RWPE1 (cell line): ENCODE measurements at regions not wholly inside any gene's neighbourhood (a gene's known extent, or its start where the extent isn't known, plus 50 kb on each side); places are given as distances from the start of the nearest gene placed in this dataset.

Experiments
- CTCF ChIA-PET: fragments of 350-600 bp; sonication (Branson Sonifier 250); formaldehyde crosslinking; extraction: SDS; loops from one replicate; lab custom pipeline; 2021; lab: Yijun Ruan, JAX
- POLR2A ChIA-PET: fragments of 400-600 bp; formaldehyde crosslinking; extraction: SDS; loops from one replicate; lab custom pipeline; 2020; ENCODE audit warnings: antibody characterized with exemption; ENCODE audit not compliant: low non-redundant PET; lab: Yijun Ruan, JAX
- DNase-seq: peaks from one replicate; pipeline ENCODE4 v3.0.0; 2012; ENCODE audit warnings: low spot score
- H3K27ac ChIP-seq: fragments of 450-650 bp; 2 replicates; pipeline ENCODE4 v1.5.1; 2017
- TF ChIP-seq, protein P1 (sequence below): fragments of 450-650 bp; conservative IDR thresholded peaks from 2 replicates; pipeline ENCODE4 v1.5.1; 2017; ENCODE audit warnings: low read depth, mild to moderate bottlenecking

DNA sequence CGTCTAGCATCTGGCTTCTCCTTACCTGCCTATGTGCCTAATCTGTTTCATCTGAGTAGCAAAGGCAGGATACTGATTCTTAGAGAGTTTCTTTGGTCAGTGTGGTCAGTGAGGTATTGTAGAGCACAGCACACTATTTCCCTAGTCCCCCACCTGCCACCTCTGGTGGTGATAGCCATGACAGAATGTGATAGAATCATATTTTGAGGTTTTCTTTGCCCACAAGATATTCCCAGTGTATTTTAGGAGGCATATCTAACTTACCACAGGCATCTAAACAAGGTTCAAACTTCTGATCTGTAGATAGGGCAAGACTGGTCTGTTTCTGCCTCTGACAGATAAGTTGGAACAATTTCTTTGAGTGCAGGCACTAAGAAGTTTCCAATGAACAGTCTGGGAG is 188.0 kb downstream of the SOX2 start:
- ChIA-PET CTCF (interaction anchor here (0.6 kb wide), 1 partner anchor 852 kb away, joined by 3 read pairs; no protein-coding TSS in a partner anchor), POLR2A (no interaction called here)
- no peak overlapping the region for H3K27ac ChIP-seq
- TF ChIP-seq, protein P1, sequence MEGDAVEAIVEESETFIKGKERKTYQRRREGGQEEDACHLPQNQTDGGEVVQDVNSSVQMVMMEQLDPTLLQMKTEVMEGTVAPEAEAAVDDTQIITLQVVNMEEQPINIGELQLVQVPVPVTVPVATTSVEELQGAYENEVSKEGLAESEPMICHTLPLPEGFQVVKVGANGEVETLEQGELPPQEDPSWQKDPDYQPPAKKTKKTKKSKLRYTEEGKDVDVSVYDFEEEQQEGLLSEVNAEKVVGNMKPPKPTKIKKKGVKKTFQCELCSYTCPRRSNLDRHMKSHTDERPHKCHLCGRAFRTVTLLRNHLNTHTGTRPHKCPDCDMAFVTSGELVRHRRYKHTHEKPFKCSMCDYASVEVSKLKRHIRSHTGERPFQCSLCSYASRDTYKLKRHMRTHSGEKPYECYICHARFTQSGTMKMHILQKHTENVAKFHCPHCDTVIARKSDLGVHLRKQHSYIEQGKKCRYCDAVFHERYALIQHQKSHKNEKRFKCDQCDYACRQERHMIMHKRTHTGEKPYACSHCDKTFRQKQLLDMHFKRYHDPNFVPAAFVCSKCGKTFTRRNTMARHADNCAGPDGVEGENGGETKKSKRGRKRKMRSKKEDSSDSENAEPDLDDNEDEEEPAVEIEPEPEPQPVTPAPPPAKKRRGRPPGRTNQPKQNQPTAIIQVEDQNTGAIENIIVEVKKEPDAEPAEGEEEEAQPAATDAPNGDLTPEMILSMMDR = no peak
- DNase-seq = no peak

DNA sequence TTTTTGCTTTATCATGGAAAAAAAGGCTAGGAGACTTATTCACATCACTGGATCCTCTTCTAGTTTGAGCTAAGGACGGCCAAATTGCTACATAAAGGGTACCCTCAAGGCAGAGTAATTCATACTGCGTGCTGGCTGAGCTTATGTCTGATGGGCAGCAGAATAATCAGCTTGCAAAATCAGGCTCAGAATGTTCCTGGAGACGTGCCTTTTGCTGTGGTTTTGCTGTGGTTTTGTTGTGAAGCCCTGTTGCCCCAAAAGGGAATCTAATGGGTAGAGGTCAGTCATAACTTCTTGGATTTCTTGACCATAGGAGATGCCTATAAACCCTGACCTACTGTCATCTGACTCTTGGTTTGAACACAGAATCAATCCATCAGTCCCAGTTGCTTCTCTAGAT is 189.9 kb downstream of the SOX2 start:
- TF ChIP-seq, protein P1 = no peak
- no peak for DNase-seq
- ChIA-PET CTCF (interaction anchor here (0.7 kb wide), 1 partner anchor 29 kb away, joined by 3 read pairs; no protein-coding TSS in a partner anchor), POLR2A (no interaction called here)
- H3K27ac ChIP-seq = no peak overlapping the region

DNA sequence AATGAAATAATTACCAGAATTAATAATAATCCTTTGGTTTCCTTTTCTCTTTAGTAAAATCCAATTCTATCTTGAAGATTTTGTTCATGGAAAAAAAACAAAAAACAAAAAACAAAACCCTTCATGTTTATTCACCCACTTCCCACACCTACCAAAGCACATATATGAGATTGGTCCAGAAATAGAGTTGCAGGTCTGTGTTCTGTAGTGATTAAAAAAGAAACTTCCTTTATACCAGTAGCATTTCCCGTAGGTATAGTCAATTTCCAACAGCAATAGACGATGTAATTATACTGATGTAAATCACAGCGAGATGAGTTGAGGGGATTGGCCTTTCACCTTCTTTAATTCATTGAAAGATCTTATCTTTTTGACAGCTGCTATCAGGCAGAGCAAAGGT is 194.6 kb downstream of the SOX2 start:
- DNase-seq = no peak
- ChIA-PET POLR2A (no interaction called here), CTCF (no interaction called here)
- no peak overlapping the region for H3K27ac ChIP-seq
- TF ChIP-seq, protein P1 = no peak

DNA sequence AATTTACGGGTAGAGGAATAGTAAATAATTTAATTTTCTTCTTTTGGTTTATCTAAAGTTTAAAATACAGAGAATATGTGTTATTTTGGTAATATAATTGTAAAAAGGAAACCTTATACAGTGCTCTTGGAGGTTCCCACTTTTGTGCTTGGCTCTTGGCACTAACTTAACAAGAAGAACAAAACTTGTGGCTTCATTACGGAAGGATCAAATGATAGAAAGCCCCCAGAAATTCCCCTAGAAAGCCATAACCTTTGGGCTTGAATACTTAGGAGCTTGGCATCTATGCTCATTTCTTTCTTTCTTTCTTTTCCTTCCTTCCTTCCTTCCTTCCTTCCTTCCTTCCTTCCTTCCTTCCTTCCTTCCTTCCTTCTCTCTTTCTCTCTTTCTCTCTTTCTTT is 197.5 kb downstream of the SOX2 start:
- POLR2A ChIA-PET = no interaction called here
- no peak overlapping the region for H3K27ac ChIP-seq
- TF ChIP-seq, protein P1 = no peak
- DNase-seq = no peak
- CTCF ChIA-PET = no interaction called here

- no peak for DNase-seq
- TF ChIP-seq, protein P1 = no peak
- H3K27ac ChIP-seq = no peak overlapping the region
- ChIA-PET CTCF (interaction anchor here (0.6 kb wide), 2 partner anchors 36 to 324 kb away, joined by 3 to 4 read pairs; no protein-coding TSS in a partner anchor), POLR2A (no interaction called here)
These were observed 200.7 kb downstream of the SOX2 start for GRCh38 chr3:181912384-181912783.

DNA sequence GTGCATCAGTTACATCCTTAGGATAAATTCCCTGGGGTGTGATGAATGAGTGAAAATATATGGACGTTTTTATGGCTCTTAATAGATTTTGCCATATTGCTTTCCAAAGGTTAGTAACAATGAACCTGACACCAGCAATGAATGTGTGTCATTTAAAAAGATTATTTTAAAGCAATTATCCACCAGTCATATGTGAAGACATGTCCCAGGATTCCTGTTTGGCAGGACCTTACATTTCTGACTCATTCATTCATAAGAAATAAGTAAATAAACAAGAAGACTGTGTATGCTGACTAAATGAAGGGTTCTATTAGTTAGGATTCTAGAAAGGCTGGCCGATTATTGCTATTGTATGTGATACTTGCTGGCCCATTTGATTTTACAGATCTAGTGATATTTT is 201.5 kb downstream of the SOX2 start:
- TF ChIP-seq, protein P1 = no peak
- ChIA-PET POLR2A (no interaction called here), CTCF (no interaction called here)
- peak; percentile 49 for DNase-seq
- no peak overlapping the region for H3K27ac ChIP-seq
